GM06990 (cell line): ENCODE measurements at regions not wholly inside any gene's neighbourhood (a gene's known extent, or its start where the extent isn't known, plus 50 kb on each side); places are given as distances from the start of the nearest gene placed in this dataset.

Experiments used
- DNase-seq: peaks from one replicate; pipeline ENCODE4 v3.0.0-alpha.2; 2011; ENCODE audit not compliant: insufficient read length; ENCODE audit errors: extremely low read depth
- H3K27me3 ChIP-seq: replicated peaks from 2 replicates; pipeline ENCODE4 v1.6.0; 2011; ENCODE audit warnings: low read length; ENCODE audit not compliant: control insufficient read depth, insufficient read depth
- H3K36me3 ChIP-seq: 2 replicates; pipeline ENCODE4 v1.5.1; 2011; ENCODE audit warnings: low read length; ENCODE audit not compliant: control insufficient read depth, insufficient read depth
- H3K4me3 ChIP-seq: replicated peaks from 2 replicates; pipeline ENCODE4 v1.5.1; 2011; ENCODE audit warnings: low read depth, mild to moderate bottlenecking, control low read depth, low read length
- TF ChIP-seq, protein P1 (sequence below): IDR thresholded peaks from 2 replicates; pipeline ENCODE4 v1.5.1; 2011; ENCODE audit warnings: low read length, control low read depth, mild to moderate bottlenecking, inconsistent platforms; ENCODE audit not compliant: insufficient read depth, poor library complexity, severe bottlenecking

GRCh38 chr4:66430856-66431255 lies 760.6 kb upstream of the EPHA5 start:
- Histone ChIP-seq H3K27me3 (no peaks in the 10 kb centered on the region), H3K4me3 (no peak overlapping the region), H3K36me3 (no peaks in the 10 kb centered on the region)
- TF ChIP-seq, protein P1, sequence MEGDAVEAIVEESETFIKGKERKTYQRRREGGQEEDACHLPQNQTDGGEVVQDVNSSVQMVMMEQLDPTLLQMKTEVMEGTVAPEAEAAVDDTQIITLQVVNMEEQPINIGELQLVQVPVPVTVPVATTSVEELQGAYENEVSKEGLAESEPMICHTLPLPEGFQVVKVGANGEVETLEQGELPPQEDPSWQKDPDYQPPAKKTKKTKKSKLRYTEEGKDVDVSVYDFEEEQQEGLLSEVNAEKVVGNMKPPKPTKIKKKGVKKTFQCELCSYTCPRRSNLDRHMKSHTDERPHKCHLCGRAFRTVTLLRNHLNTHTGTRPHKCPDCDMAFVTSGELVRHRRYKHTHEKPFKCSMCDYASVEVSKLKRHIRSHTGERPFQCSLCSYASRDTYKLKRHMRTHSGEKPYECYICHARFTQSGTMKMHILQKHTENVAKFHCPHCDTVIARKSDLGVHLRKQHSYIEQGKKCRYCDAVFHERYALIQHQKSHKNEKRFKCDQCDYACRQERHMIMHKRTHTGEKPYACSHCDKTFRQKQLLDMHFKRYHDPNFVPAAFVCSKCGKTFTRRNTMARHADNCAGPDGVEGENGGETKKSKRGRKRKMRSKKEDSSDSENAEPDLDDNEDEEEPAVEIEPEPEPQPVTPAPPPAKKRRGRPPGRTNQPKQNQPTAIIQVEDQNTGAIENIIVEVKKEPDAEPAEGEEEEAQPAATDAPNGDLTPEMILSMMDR = no peak
- DNase-seq = no peak

DNA sequence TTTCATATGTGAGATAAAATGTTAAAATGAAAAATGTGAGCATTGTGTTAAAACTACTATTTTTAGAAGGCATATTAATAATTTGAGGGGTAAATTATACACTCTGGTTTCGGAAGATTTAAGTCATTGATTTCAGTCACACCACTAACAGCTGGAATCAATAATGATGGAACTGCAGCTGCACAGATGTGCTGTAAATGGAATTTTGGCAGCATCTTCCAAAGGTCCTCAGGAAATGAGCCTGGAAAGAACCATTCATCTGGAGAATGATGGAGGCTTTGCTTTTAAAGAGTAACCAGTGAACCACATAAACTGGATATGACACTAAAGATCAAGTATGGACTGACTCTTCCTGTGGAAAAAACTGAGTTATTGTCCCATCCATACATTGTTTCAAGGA lies 759.0 kb upstream of the EPHA5 start:
- TF ChIP-seq, protein P1 = no peak
- no peak for DNase-seq
- Histone ChIP-seq H3K4me3 (no peak overlapping the region), H3K27me3 (no peaks in the 10 kb centered on the region), H3K36me3 (no peaks in the 10 kb centered on the region)

DNA sequence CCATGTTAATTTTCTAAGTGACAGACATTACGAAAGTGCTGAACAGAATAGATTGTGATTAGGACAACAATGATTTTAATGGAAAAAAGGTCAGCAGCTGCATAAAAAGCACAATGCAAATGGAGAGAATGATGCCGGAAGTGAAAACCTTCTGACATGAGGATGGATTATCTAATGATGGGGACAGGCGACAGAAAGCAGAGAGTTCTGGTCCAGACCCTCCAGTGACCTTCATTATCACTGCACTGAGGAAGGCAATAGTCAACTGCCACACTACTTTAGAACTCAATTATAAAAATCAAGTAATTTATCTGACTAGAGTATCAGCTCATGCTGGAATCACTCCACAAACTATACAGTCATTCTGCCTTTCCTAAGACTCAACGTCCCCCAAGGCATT lies 746.1 kb upstream of the EPHA5 start:
- Histone ChIP-seq H3K36me3 (no peaks in the 10 kb centered on the region), H3K27me3 (no peaks in the 10 kb centered on the region), H3K4me3 (no peak overlapping the region)
- TF ChIP-seq, protein P1 = no peak
- no peak for DNase-seq

DNA sequence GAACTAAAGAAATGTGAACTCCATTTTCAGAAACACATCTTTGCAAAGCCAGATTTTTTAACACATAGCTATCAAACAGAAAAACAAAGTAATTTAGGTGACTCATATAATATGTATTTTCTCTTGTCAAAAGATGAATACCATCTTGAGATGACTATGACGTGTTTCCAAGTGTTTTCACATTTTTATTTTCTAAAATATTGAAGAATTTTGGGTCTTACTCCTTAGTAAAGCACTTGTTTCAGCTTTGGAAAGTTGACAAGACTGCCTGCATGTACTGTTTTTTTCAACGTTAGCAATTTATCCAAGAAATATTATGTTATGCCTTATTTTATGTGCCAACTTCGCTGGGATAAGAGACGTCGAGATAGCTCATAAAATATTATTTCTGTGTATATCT lies 733.9 kb upstream of the EPHA5 start:
- H3K36me3 ChIP-seq = no peaks in the 10 kb centered on the region
- no peak overlapping the region for H3K4me3 ChIP-seq
- H3K27me3 ChIP-seq = no peaks in the 10 kb centered on the region
- TF ChIP-seq, protein P1 = no peak
- DNase-seq = no peak

GRCh38 chr4:66376921-66377320 lies 706.6 kb upstream of the EPHA5 start:
- Histone ChIP-seq H3K4me3 (no peak overlapping the region), H3K36me3 (no peaks in the 10 kb centered on the region), H3K27me3 (no peaks in the 10 kb centered on the region)
- TF ChIP-seq, protein P1 = no peak
- DNase-seq = no peak

DNA sequence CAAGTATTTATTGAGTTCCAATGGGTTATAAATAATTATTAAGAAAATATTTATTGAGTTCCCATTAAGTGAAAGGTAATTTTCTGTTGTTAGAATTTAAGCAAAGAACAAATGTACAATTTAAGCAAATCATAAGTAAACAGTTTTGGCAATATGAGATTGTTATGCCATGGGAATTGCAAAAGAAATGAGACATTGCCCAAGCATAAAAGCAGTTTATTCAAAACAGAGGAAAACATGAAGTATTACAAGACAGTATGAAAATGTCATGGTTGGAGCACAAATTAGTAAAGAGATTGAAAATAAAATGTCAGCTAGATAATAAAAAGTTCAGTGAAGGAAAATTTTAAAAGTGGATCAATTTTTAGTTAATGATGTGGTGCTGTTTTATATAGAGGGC lies 706.1 kb upstream of the EPHA5 start:
- TF ChIP-seq, protein P1 = no peak
- Histone ChIP-seq H3K36me3 (no peaks in the 10 kb centered on the region), H3K4me3 (no peak overlapping the region), H3K27me3 (no peaks in the 10 kb centered on the region)
- no peak for DNase-seq
